OCI-LY1 (cell line): ENCODE measurements at regions not wholly inside any gene's neighbourhood (a gene's known extent, or its start where the extent isn't known, plus 50 kb on each side); places are given as distances from the start of the nearest gene placed in this dataset.

Experiments used
- H2AFZ ChIP-seq: fragments of 200-600 bp; sonication (generic), shearing (Covaris generic); 2 replicates; pipeline ENCODE4 v1.6.0; 2014; ENCODE audit warnings: antibody characterized with exemption, mild to moderate bottlenecking, low read length
- H3F3A ChIP-seq: fragments of 200-600 bp; sonication (generic), shearing (Covaris generic); 2 replicates; pipeline ENCODE4 v1.6.0; 2014; ENCODE audit warnings: mild to moderate bottlenecking, antibody characterized with exemption, low read length, moderate library complexity; ENCODE audit not compliant: insufficient read depth
- H3K27ac ChIP-seq: fragments of 200-600 bp; sonication (generic); 2 replicates; pipeline ENCODE4 v1.5.1; 2014; ENCODE audit warnings: low read length, mixed run types, mild to moderate bottlenecking, low read depth; ENCODE audit not compliant: poor library complexity, severe bottlenecking
- H3K27me3 ChIP-seq: fragments of 200-600 bp; sonication (generic); 2 replicates; pipeline ENCODE4 v1.6.0; 2014; ENCODE audit warnings: antibody characterized with exemption, mild to moderate bottlenecking, low read length, moderate library complexity; ENCODE audit not compliant: insufficient read depth
- H3K36me3 ChIP-seq: fragments of 200-600 bp; sonication (generic); 2 replicates; pipeline ENCODE4 v1.6.1; 2014; ENCODE audit warnings: mild to moderate bottlenecking, antibody characterized with exemption, low read length, moderate library complexity, mixed read lengths; ENCODE audit not compliant: insufficient read depth
- H3K4me1 ChIP-seq: fragments of 200-600 bp; sonication (generic); 2 replicates; pipeline ENCODE4 v1.5.1; 2014; ENCODE audit warnings: mild to moderate bottlenecking, low read length, moderate library complexity; ENCODE audit not compliant: insufficient read depth, severe bottlenecking
- H3K4me2 ChIP-seq: fragments of 200-600 bp; sonication (generic), shearing (Covaris generic); 2 replicates; pipeline ENCODE4 v1.6.1; 2014; ENCODE audit warnings: low read length
- H3K4me3 ChIP-seq: fragments of 200-600 bp; sonication (generic); 2 replicates; pipeline ENCODE4 v1.5.1; 2014; ENCODE audit warnings: low read length, low read depth, mild to moderate bottlenecking, mixed read lengths; ENCODE audit not compliant: poor library complexity, severe bottlenecking
- H3K79me2 ChIP-seq: fragments of 200-600 bp; shearing (Covaris generic); 2 replicates; pipeline ENCODE4 v1.6.1; 2016; ENCODE audit warnings: mixed run types, low read length, mixed read lengths; ENCODE audit not compliant: insufficient read depth
- H3K9ac ChIP-seq: fragments of 200-600 bp; sonication (generic), shearing (Covaris generic); 2 replicates; pipeline ENCODE4 v1.6.1; 2014; ENCODE audit warnings: mild to moderate bottlenecking, low read length, mixed read lengths
- H3K9me2 ChIP-seq: fragments of 200-600 bp; sonication (generic), shearing (Covaris generic); 2 replicates; pipeline ENCODE4 v1.6.1; 2014; ENCODE audit warnings: low read depth, mild to moderate bottlenecking, low read length, mixed read lengths
- H3K9me3 ChIP-seq: fragments of 200-600 bp; shearing (Covaris generic); 2 replicates; pipeline ENCODE4 v1.6.1; 2014; ENCODE audit warnings: low read length, mixed read lengths
- H4K20me1 ChIP-seq: fragments of 200-600 bp; sonication (generic), shearing (Covaris generic); 2 replicates; pipeline ENCODE4 v1.6.0; 2016; ENCODE audit warnings: mild to moderate bottlenecking, low read length; ENCODE audit not compliant: insufficient read depth
- EZH2 ChIP-seq: fragments of 200-600 bp; sonication (generic), shearing (Covaris generic); IDR thresholded peaks from 2 replicates; pipeline ENCODE4 v1.8.0; 2017; ENCODE audit warnings: borderline replicate concordance, mixed run types, mild to moderate bottlenecking, antibody characterized with exemption, low read length, moderate library complexity, mixed read lengths
- TF ChIP-seq, protein P1 (sequence below): fragments of 200-600 bp; sonication (generic), shearing (Covaris generic); IDR thresholded peaks from 2 replicates; pipeline ENCODE4 v1.5.1; 2017; ENCODE audit warnings: mild to moderate bottlenecking, antibody characterized with exemption, low read length, moderate library complexity, mixed read lengths

DNA sequence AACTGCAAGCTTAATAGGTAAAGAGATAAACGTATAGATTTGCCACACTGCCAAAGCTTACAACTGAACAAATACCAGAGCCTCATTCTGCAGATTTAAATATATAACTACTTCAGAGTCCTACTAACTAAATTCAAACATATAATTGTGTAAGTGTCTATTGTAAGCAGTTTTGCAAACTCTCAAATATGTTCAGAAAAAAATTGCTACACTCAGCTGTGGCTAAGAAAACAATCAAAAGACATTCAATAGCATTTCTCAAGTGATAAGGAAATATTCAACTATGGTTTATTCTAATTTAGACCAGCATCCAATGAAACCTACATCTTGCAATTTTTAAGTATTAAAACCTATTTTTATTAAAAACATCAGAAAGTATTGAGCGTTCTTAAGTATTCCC, 202.4 kb downstream of the KCTD12 start:
- Histone ChIP-seq H3K27me3 (no peaks in the 10 kb centered on the region), H3K79me2 (no peaks in the 10 kb centered on the region), H4K20me1 (no peaks in the 10 kb centered on the region), H3K4me2 (no peak overlapping the region), H3K36me3 (no peaks in the 10 kb centered on the region), H3K9me3 (no peaks in the 10 kb centered on the region), H3K27ac (no peak overlapping the region), H3K9me2 (no peaks in the 10 kb centered on the region), H3K4me3 (no peak overlapping the region), H2AFZ (no peak overlapping the region), H3F3A (no peaks in the 10 kb centered on the region), H3K4me1 (no peaks in the 10 kb centered on the region), H3K9ac (no peak overlapping the region)
- no peak for TF ChIP-seq EZH2
- TF ChIP-seq, protein P1, sequence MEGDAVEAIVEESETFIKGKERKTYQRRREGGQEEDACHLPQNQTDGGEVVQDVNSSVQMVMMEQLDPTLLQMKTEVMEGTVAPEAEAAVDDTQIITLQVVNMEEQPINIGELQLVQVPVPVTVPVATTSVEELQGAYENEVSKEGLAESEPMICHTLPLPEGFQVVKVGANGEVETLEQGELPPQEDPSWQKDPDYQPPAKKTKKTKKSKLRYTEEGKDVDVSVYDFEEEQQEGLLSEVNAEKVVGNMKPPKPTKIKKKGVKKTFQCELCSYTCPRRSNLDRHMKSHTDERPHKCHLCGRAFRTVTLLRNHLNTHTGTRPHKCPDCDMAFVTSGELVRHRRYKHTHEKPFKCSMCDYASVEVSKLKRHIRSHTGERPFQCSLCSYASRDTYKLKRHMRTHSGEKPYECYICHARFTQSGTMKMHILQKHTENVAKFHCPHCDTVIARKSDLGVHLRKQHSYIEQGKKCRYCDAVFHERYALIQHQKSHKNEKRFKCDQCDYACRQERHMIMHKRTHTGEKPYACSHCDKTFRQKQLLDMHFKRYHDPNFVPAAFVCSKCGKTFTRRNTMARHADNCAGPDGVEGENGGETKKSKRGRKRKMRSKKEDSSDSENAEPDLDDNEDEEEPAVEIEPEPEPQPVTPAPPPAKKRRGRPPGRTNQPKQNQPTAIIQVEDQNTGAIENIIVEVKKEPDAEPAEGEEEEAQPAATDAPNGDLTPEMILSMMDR: no peak

DNA sequence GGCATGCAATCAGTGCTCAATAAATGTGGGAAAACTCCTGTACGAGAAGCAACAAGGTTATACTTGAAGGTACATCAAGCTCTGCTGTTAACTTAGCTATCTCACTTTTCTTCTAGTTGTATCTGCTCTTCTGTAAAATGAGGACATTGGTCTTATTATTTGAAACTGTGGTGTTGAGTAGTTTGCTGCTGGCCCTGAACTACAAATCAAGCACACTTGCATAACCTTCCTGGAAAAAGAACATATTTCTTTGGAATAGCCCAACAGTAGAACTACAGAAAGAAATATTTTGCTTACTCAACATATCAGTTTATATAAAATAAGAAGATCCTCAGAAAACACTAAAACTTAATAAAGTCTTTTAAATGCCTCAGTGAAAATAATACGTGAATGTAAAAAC, 203.0 kb downstream of the KCTD12 start:
- H3K9me2 ChIP-seq: no peaks in the 10 kb centered on the region
- H4K20me1 ChIP-seq: no peaks in the 10 kb centered on the region
- no peak overlapping the region for H3K4me2 ChIP-seq
- no peaks in the 10 kb centered on the region for H3K27me3 ChIP-seq
- no peaks in the 10 kb centered on the region for H3K79me2 ChIP-seq
- no peak overlapping the region for H3K27ac ChIP-seq
- no peak overlapping the region for H3K9ac ChIP-seq
- no peak overlapping the region for H3K4me3 ChIP-seq
- no peaks in the 10 kb centered on the region for H3F3A ChIP-seq
- no peak overlapping the region for H2AFZ ChIP-seq
- TF ChIP-seq EZH2: no peak
- TF ChIP-seq, protein P1: no peak
- H3K4me1 ChIP-seq: no peaks in the 10 kb centered on the region
- no peaks in the 10 kb centered on the region for H3K36me3 ChIP-seq
- no peaks in the 10 kb centered on the region for H3K9me3 ChIP-seq

DNA sequence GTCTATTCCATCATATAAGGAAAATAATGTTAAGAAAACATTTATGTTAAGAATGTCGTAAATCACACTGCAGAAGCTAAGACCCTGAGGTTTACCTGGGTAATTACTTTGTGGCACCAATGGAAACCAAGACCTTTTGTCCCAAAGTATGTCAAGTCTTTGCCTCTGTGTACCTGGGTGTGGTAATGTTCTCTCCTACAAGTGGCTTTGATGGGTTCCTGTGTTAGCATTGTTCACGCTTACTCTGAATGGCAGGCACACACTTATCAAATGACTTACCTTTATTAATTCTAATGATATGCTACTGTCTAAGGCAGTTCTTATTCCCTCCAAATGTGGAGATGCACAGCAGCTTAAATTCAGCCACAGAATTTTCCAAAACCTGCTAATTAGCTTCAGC, 206.1 kb downstream of the KCTD12 start:
- Histone ChIP-seq H4K20me1 (no peaks in the 10 kb centered on the region), H3K27ac (no peak overlapping the region), H3K4me3 (no peak overlapping the region), H3K9ac (no peak overlapping the region), H3K9me2 (no peaks in the 10 kb centered on the region), H3K27me3 (no peaks in the 10 kb centered on the region), H3K79me2 (no peaks in the 10 kb centered on the region), H2AFZ (no peak overlapping the region), H3K9me3 (no peaks in the 10 kb centered on the region), H3F3A (no peaks in the 10 kb centered on the region), H3K4me2 (no peak overlapping the region), H3K4me1 (no peaks in the 10 kb centered on the region), H3K36me3 (no peaks in the 10 kb centered on the region)
- TF ChIP-seq, protein P1: no peak
- no peak for TF ChIP-seq EZH2
